NCI-H1694 (cell line): ENCODE measurements at regions not wholly inside any gene's neighbourhood (a gene's known extent, or its start where the extent isn't known, plus 50 kb on each side); places are given as distances from the start of the nearest gene placed in this dataset.

ENCODE experiments used
- DNase-seq: peaks from one replicate; lab custom pipeline; 2025; lab: John Stamatoyannopoulos, UW

- no peak for DNase-seq
Observed at GRCh38 chr4:183763990-183764754, 105.1 kb downstream of the TRAPPC11 start.

- DNase-seq, result no peak
Observed at GRCh38 chr4:183765251-183765911, 106.3 kb downstream of the TRAPPC11 start.

DNA sequence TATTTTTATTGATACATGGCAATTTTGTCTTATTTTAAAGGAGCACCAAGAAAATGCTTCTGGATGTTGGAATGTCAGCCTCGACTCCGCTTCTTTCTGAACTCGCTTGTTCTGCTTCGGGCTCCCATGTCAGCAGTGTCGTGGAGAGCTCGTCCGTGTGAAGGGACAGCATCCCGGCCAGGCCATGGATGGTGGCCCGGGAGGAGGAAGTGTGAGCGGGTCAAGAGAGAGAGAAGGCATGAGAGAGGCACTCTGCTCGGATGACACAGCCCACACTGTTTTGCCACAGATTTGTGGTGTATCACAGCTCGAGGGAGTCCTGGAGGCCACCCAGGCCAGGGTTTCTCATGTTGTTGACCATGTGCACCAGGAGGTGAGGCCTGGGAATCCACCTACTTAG lies 107.0 kb downstream of the TRAPPC11 start:
- DNase-seq, result no peak

GRCh38 chr4:183770906-183771305 lies 111.8 kb downstream of the TRAPPC11 start:
- DNase-seq, result no peak

DNA sequence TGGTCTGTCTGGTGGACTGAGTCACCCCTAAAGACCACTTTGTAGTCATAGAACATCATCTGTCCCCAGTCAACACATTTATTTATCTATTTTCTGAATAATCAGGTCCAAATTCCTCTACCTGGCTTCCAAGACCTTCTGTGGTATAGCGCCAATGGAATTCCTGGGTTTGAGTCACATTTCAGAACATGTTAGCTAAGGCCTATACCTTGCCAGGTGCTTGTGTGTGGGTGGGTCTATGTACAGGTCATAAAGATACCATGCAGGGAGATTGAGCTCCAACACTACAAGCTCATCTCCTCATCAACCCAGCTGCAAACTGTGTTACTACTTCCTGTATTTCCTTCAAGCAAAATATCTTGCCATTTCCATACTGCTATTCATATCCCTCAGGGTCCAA lies 113.3 kb downstream of the TRAPPC11 start:
- no peak for DNase-seq

GRCh38 chr4:183773790-183774189 lies 114.7 kb downstream of the TRAPPC11 start:
- DNase-seq, result no peak

DNA sequence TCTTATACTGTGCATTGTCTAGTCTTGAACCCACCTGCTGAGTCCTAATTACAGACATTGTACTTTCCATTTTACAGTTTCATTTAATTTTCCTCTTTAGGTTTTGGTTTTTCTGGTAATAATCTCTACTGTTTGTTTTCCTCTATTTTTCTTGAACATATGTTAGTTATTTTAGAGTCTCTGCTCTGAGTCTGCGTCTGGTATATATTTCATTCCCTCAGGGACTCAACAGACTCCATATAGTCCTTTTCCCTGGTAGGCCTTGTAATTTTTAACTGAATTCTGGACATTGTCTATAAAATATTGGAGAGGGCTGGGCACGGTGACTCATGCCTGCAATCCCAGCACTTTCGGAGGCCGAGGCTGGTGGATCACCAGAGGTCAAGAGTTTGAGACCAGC lies 121.8 kb upstream of the STOX2 start:
- no peak for DNase-seq

GRCh38 chr4:183783991-183784553 lies 121.0 kb upstream of the STOX2 start:
- DNase-seq, result no peak

DNA sequence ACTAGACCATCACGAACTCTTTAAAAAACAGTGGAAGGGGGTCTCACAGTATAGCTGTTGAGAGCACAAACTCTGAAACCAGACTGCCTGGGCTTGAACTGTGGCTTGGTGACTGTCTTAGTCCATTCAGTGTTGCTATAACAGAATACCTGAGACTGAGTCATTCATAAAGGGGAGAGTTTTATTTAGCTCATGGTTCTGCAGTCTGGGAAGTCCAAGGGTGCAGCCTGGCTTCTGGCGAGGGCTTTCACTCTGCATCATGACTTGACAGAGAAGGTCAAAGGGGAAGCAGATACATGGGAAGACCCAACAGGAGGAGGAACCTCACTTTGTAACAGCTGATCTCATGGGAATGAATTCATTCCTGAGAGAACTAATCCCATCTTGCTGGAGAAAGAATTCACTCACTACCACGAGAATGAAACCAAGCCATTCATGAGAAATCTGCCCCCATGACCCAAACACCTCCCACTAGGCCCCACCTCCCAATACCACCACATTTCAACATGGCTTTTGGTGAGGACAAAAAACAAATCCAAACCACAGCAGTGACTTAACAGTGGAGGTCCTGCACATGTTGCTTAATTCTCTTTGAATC lies 116.7 kb upstream of the STOX2 start:
- DNase-seq, result no peak

- DNase-seq, result no peak
Observed at GRCh38 chr4:183789657-183790056, 115.5 kb upstream of the STOX2 start.

DNA sequence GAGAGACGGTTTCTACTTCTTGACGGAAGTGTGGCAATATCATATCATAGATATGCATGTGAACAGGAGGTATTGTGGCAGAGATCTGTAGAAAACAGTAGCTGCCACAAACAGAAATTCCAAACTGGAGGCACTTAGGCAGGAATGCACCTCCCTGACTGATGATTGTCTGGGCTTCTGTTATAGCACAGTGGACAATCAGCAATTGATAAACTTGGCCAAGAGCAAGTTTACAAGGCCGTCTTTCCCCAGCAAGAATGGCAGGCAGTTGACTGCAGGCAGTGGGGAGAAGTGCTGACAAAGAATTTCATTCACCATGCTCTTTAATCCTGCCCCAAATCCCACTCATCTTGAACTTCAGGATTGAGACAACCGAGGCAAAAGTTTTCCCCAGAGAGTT lies 114.4 kb upstream of the STOX2 start:
- no peak for DNase-seq

- no peak for DNase-seq
Observed at GRCh38 chr4:183797011-183797444, 108.1 kb upstream of the STOX2 start.

GRCh38 chr4:183797445-183798300 lies 107.4 kb upstream of the STOX2 start:
- DNase-seq, result no peak

DNA sequence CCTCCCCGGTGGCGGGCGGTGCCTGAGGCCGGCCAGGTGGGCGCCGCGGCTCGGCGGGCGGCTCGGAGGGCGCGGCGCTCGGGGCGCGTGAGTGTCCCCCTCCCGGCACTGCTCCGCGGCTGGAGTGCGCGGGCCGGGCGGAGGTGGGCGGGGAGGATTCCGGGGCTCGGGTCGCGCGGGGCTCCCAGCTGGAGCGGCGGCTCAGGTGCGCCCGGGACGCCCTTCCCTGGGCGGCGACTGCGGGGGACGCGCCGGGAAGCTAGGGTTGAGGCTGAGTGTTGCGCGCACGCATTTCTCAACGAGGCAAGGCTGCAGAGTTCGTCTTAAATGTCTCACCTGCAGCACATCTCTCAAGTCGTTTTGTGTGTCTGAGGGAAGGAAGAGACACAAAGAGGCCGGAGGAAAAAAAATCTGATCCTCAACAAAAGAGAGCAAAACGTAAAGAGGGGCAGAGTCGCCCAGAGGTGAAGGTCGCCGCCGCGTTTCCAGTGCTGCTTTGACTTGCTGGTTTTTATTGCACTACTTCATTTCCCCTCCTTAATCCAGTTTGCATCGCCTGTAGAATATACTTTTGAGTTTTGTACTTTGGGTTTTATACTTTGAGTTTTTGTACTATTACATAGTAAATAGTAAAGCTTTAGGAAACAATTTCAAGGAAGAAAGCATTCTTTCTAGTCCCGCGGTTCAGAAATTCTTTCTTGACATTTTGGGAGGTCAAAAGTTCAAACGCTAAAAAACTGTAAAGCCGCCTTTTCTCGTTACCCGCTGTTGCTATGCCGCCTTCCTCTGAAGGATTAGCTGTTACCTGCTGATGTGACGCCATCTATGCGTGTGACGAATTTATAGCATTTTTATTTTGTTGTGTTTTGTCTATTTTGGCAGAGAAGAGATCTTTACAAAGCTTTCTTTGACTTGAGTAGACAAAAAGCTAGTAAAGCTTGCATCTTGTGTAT lies 106.5 kb upstream of the STOX2 start:
- DNase-seq, result no peak

GRCh38 chr4:183801457-183802165 lies 103.5 kb upstream of the STOX2 start:
- no peak for DNase-seq

DNA sequence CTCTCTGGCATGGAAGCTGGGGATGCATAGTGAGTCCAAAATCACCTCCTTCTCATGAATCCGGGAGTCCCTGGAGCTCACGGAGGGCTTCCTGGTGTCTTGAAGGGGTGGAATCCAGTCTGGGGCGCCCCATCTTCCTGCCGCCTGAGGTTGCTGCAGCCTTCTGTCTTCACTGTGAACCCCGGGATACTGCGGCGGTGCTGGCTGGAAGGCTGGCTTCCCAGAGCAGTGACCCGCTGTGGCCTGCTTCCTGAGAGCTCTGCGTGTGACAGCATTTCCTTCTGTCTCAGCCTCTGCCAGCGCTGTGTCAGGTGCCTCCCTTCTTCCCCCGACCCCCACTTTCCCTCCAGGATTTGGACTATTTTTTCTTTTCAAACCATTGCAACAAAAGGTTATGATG lies 98.8 kb upstream of the STOX2 start:
- DNase-seq, result no peak

GRCh38 chr4:183807420-183808096 lies 97.5 kb upstream of the STOX2 start:
- DNase-seq, result no peak

- DNase-seq, result no peak
Observed at GRCh38 chr4:183808097-183808456, 97.0 kb upstream of the STOX2 start.

- DNase-seq, result no peak
Observed at GRCh38 chr4:183812567-183812966, 92.5 kb upstream of the STOX2 start.

DNA sequence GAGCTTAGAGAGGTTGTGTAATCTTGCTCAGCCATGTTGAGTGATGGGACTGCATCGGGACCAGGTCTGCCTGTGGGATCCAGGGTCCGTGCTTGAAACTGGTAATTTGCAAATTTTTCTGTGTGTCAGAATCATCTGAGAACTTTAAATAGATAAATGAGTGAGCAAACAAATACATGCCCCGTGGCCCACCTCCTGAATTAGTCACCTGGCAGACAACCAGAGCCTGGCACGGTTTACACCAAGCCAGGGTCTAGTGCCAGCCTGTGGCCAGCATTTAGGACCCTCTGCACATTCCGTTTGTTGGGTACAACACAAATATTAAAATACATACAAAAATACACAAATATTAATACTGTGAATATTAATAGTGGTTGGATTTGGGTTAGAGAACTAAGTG lies 90.6 kb upstream of the STOX2 start:
- peak; percentile 3 for DNase-seq
